ENCODE measurements at regions not wholly inside any gene's neighbourhood (a gene's known extent, or its start where the extent isn't known, plus 50 kb on each side); places are given as distances from the start of the nearest gene placed in this dataset.
A peak's percentile ranks its signal among the peaks of the same experiment; 100 is the strongest.
"Not testable (repeated sequence)": the region's sequence is repeated elsewhere in the genome, so short reads cannot be mapped to it uniquely, and the experiment has no call there.

DNA sequence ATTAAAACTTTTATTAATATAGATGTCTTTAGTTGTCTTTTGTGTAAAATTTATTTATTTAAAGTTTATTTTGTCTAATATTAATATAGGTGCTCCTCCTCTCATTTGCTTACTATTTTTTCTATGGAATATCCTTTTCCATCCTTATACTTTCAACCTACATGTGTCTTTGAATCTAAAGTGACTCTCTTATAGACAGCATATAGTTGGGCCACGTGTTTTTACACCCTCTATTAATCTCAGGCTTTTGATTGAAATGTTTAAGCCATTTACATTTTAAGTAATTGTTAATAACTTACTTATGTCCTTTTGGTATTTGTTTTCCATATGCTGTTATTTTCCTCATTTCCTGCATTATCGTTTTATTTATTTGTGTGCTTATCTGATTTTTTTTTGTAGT, 74.4 kb upstream of the LRFN5 start:
- Histone ChIP-seq H2BK12ac (ENCODE audit: low read length) (no peak overlapping the region), H2BK5ac (ENCODE audit: low read depth, low read length, poor library complexity) (no peak overlapping the region), H3K79me1 (ENCODE audit: low read length) (no peaks in the 10 kb centered on the region), H3K23ac (ENCODE audit: low read length) (no peak overlapping the region), H3K4me1 (ENCODE audit: control insufficient read depth in 1 of 2, insufficient read depth in 2 of 2, low read length in 2 of 2) (no peaks in the 10 kb centered on the region), H3K36me3 (ENCODE audit: control insufficient read depth in 1 of 2, insufficient read depth in 2 of 2, low read length in 2 of 2) (no peaks in the 10 kb centered on the region), H3K9ac (ENCODE audit: low read length) (no peak overlapping the region), H3K4me2 (ENCODE audit: low read length) (no peak overlapping the region), H2AFZ (ENCODE audit: insufficient read depth, low read length, poor library complexity) (no peak overlapping the region), H3K9me3 (ENCODE audit: insufficient read depth, low read depth, low read length) (no peaks in the 10 kb centered on the region), H3K18ac (ENCODE audit: low read length) (no peak overlapping the region), H4K8ac (ENCODE audit: low read depth, low read length) (no peak overlapping the region), H3K4me3 (ENCODE audit: low read depth, low read length) (no peak overlapping the region), H3K79me2 (ENCODE audit: control insufficient read depth, insufficient read depth, low read length, poor library complexity) (no peaks in the 10 kb centered on the region), H3K4ac (ENCODE audit: low read depth, low read length) (no peak overlapping the region), H2AK5ac (ENCODE audit: low read length) (no peak overlapping the region), H2BK120ac (ENCODE audit: insufficient read depth, low read length, poor library complexity) (no peak overlapping the region), H3K14ac (ENCODE audit: low read length) (no peak overlapping the region), H3K27ac (ENCODE audit: low read depth, low read length) (no peak overlapping the region), H4K12ac (ENCODE audit: low read depth, low read length) (no peak overlapping the region), H3K27me3 (ENCODE audit: insufficient read depth, low read length) (no peaks in the 10 kb centered on the region), H4K91ac (ENCODE audit: low read depth, low read length) (no peak overlapping the region)
- WGBS (ENCODE audit: extremely low coverage, insufficient coverage, insufficient read length): no CpG with 5 or more reads among the region's 2 CpGs
- DNase-seq: no peak

DNA sequence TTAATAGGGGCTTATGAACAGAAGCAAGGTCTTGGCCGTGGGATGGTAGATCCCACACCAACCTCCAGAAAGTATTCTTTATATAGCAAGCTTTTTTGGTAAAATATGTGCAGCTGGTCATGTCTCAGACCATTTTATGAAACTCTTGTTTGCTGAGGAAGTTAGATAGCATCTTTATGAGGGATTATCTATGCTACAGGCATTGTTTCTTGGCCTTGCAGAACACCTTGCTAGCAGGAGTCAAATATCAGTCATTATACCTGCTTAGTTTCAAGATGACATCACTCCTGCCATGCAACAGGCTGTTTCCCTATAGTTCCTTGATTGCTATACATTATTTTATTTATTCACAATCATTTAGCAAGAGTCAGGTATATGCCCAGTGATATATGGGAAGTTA, 84.8 kb upstream of the LRFN5 start:
- peaks cover 4% of the 10 kb centered on the region for H3K79me1 ChIP-seq (ENCODE audit: low read length)
- no peak overlapping the region for H3K4ac ChIP-seq (ENCODE audit: low read depth, low read length)
- no peak overlapping the region for H4K12ac ChIP-seq (ENCODE audit: low read depth, low read length)
- H3K14ac ChIP-seq (ENCODE audit: low read length): no peak overlapping the region
- peak overlapping the region; percentile 29 for H4K8ac ChIP-seq (ENCODE audit: low read depth, low read length)
- H3K4me1 ChIP-seq (ENCODE audit: control insufficient read depth in 1 of 2, insufficient read depth in 2 of 2, low read length in 2 of 2): peaks cover 0 to 2% of the 10 kb centered on the region in 2 experiments
- peak in 1 of 2 donors; percentile 61 for DNase-seq
- no peaks in the 10 kb centered on the region for H3K27me3 ChIP-seq (ENCODE audit: insufficient read depth, low read length)
- H3K4me3 ChIP-seq (ENCODE audit: low read depth, low read length): no peak overlapping the region
- H2BK120ac ChIP-seq (ENCODE audit: insufficient read depth, low read length, poor library complexity): peak overlapping the region; percentile 81
- no peaks in the 10 kb centered on the region for H3K9me3 ChIP-seq (ENCODE audit: insufficient read depth, low read depth, low read length)
- H3K23ac ChIP-seq (ENCODE audit: low read length): no peak overlapping the region
- H3K18ac ChIP-seq (ENCODE audit: low read length): no peak overlapping the region
- no peaks in the 10 kb centered on the region for H3K36me3 ChIP-seq (ENCODE audit: control insufficient read depth in 1 of 2, insufficient read depth in 2 of 2, low read length in 2 of 2)
- WGBS (ENCODE audit: extremely low coverage, insufficient coverage, insufficient read length): no CpG with 5 or more reads among the region's 1 CpG
- no peak overlapping the region for H3K9ac ChIP-seq (ENCODE audit: low read length)
- no peak overlapping the region for H2BK12ac ChIP-seq (ENCODE audit: low read length)
- no peak overlapping the region for H2AFZ ChIP-seq (ENCODE audit: insufficient read depth, low read length, poor library complexity)
- H2BK5ac ChIP-seq (ENCODE audit: low read depth, low read length, poor library complexity): peak overlapping the region; percentile 69
- H3K79me2 ChIP-seq (ENCODE audit: control insufficient read depth, insufficient read depth, low read length, poor library complexity): no peaks in the 10 kb centered on the region
- H3K27ac ChIP-seq (ENCODE audit: low read depth, low read length): peak overlapping the region; percentile 70
- no peak overlapping the region for H3K4me2 ChIP-seq (ENCODE audit: low read length)
- no peak overlapping the region for H4K91ac ChIP-seq (ENCODE audit: low read depth, low read length)
- H2AK5ac ChIP-seq (ENCODE audit: low read length): no peak overlapping the region

DNA sequence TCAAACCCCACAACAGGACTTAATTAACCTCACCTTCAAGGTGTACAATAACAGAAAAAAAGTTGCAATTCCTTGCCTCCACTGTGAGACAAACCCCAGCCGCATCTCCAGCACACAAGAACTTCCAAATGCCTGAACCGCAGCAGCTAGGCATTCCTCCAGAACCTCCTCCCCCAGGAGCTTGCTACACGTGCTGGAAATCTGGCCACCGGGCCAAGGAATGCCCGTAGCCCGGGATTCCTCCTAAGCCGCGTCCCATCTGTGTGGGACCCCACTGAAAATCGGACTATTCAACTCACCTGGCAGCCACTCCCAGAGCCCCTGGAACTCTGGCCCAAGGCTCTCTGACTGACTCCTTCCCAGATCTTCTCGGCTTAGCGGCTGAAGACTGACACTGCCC, 88.6 kb upstream of the LRFN5 start:
- not testable (repeated sequence) for DNase-seq; H3K4me2 ChIP-seq (ENCODE audit: low read length); H3K36me3 ChIP-seq (ENCODE audit: control insufficient read depth in 1 of 2, insufficient read depth in 2 of 2, low read length in 2 of 2); H3K18ac ChIP-seq (ENCODE audit: low read length); H2BK12ac ChIP-seq (ENCODE audit: low read length); H3K79me2 ChIP-seq (ENCODE audit: control insufficient read depth, insufficient read depth, low read length, poor library complexity); H3K9ac ChIP-seq (ENCODE audit: low read length); H3K14ac ChIP-seq (ENCODE audit: low read length); H3K4me1 ChIP-seq (ENCODE audit: control insufficient read depth in 1 of 2, insufficient read depth in 2 of 2, low read length in 2 of 2); H4K91ac ChIP-seq (ENCODE audit: low read depth, low read length); H4K8ac ChIP-seq (ENCODE audit: low read depth, low read length); H3K27ac ChIP-seq (ENCODE audit: low read depth, low read length); H3K4me3 ChIP-seq (ENCODE audit: low read depth, low read length); H2BK120ac ChIP-seq (ENCODE audit: insufficient read depth, low read length, poor library complexity); H3K4ac ChIP-seq (ENCODE audit: low read depth, low read length); H2BK5ac ChIP-seq (ENCODE audit: low read depth, low read length, poor library complexity); H2AK5ac ChIP-seq (ENCODE audit: low read length); H3K23ac ChIP-seq (ENCODE audit: low read length); H2AFZ ChIP-seq (ENCODE audit: insufficient read depth, low read length, poor library complexity); H3K79me1 ChIP-seq (ENCODE audit: low read length); H4K12ac ChIP-seq (ENCODE audit: low read depth, low read length); H3K9me3 ChIP-seq (ENCODE audit: insufficient read depth, low read depth, low read length); H3K27me3 ChIP-seq (ENCODE audit: insufficient read depth, low read length)
- WGBS (ENCODE audit: extremely low coverage, insufficient coverage, insufficient read length): no CpG with 5 or more reads among the region's 11 CpGs

DNA sequence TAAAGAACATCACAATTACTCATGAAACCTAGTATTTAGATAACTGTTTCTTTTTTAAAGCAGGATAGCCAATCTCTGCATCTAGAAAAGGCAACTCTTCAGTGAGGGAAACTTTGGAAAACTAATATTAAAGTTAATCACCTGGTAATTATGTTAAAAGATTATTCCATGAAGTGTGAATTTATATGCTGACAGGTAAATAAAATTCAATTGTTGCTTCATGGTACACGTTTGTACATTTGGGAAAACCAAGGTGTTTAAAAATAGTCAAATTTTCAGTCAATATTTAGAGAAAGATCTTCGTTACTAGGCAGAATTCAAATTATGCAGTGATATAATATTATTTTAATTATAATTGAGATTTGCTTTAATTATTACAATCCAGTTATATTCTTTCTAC, 100.1 kb upstream of the LRFN5 start:
- H2AK5ac ChIP-seq (ENCODE audit: low read length): no peak overlapping the region
- H3K27me3 ChIP-seq (ENCODE audit: insufficient read depth, low read length): no peaks in the 10 kb centered on the region
- H3K23ac ChIP-seq (ENCODE audit: low read length): no peak overlapping the region
- no peaks in the 10 kb centered on the region for H3K79me2 ChIP-seq (ENCODE audit: control insufficient read depth, insufficient read depth, low read length, poor library complexity)
- no peak overlapping the region for H2BK120ac ChIP-seq (ENCODE audit: insufficient read depth, low read length, poor library complexity)
- no peak overlapping the region for H4K12ac ChIP-seq (ENCODE audit: low read depth, low read length)
- H3K4me1 ChIP-seq (ENCODE audit: control insufficient read depth in 1 of 2, insufficient read depth in 2 of 2, low read length in 2 of 2): no peaks in the 10 kb centered on the region
- H3K18ac ChIP-seq (ENCODE audit: low read length): no peak overlapping the region
- no peak overlapping the region for H2BK12ac ChIP-seq (ENCODE audit: low read length)
- H3K79me1 ChIP-seq (ENCODE audit: low read length): no peaks in the 10 kb centered on the region
- no peaks in the 10 kb centered on the region for H3K36me3 ChIP-seq (ENCODE audit: control insufficient read depth in 1 of 2, insufficient read depth in 2 of 2, low read length in 2 of 2)
- no peak overlapping the region for H2BK5ac ChIP-seq (ENCODE audit: low read depth, low read length, poor library complexity)
- no peak overlapping the region for H4K91ac ChIP-seq (ENCODE audit: low read depth, low read length)
- H3K4me3 ChIP-seq (ENCODE audit: low read depth, low read length): no peak overlapping the region
- H3K27ac ChIP-seq (ENCODE audit: low read depth, low read length): no peak overlapping the region
- no peak overlapping the region for H3K9ac ChIP-seq (ENCODE audit: low read length)
- H2AFZ ChIP-seq (ENCODE audit: insufficient read depth, low read length, poor library complexity): no peak overlapping the region
- H3K4me2 ChIP-seq (ENCODE audit: low read length): no peak overlapping the region
- no CpG with 5 or more reads among the region's 2 CpGs for WGBS (ENCODE audit: extremely low coverage, insufficient coverage, insufficient read length)
- H4K8ac ChIP-seq (ENCODE audit: low read depth, low read length): no peak overlapping the region
- H3K4ac ChIP-seq (ENCODE audit: low read depth, low read length): no peak overlapping the region
- H3K9me3 ChIP-seq (ENCODE audit: insufficient read depth, low read depth, low read length): no peaks in the 10 kb centered on the region
- H3K14ac ChIP-seq (ENCODE audit: low read length): no peak overlapping the region
- no peak for DNase-seq

Measured in trophoblast cell (in vitro differentiated cells and primary cell).